ENCODE measurements at regions not wholly inside any gene's neighbourhood (a gene's known extent, or its start where the extent isn't known, plus 50 kb on each side); places are given as distances from the start of the nearest gene placed in this dataset.

DNA sequence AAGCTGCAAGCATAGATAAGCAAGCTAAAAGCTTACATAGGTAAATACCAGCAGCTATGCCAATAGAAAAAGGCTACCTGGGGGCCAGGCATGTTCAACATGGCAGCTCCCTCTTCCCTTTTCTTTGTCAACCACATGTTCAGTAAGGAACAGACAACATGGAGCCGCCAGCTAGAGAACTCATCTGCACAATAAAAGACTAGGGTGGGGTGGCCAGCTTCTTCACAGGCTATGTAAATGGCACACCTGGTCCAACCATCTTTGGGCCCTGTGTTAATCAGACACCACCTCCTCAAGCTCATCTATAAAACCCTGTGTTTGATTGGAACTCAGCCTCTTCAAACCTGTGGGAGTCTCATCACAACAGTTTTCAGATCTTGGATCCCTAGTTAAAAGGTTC lies 129.7 kb upstream of the TMPO start:
- TF ChIP-seq EZH2phosphoT487 (conservative IDR thresholded peaks at IDR 0.05; ENCODE audit: low read length) = no peak
- TF ChIP-seq CTCF (IDR thresholded peaks at IDR 0.05; ENCODE audit: insufficient read depth, low read length, poor library complexity, severe bottlenecking) = no peak
